Left ventricle myocardium inferior (tissue), 1 donor: ENCODE measurements at regions not wholly inside any gene's neighbourhood (a gene's known extent, or its start where the extent isn't known, plus 50 kb on each side); places are given as distances from the start of the nearest gene placed in this dataset.

Source experiments
- DNase-seq: peaks from one replicate; pipeline ENCODE4 v3.0.0-alpha.2; 2020
- H3K27ac ChIP-seq: fragments of 200-600 bp; replicated peaks from 2 replicates; pipeline ENCODE4 v1.8.0; 2021
- H3K27me3 ChIP-seq: fragments of 200-600 bp; 2 replicates; pipeline ENCODE4 v1.8.0; 2021; ENCODE audit warnings: low read depth
- H3K36me3 ChIP-seq: fragments of 200-600 bp; 2 replicates; pipeline ENCODE4 v1.8.0; 2021
- H3K4me1 ChIP-seq: fragments of 200-600 bp; 2 replicates; pipeline ENCODE4 v1.8.0; 2021
- H3K4me3 ChIP-seq: fragments of 200-600 bp; 2 replicates; pipeline ENCODE4 v1.8.0; 2021; ENCODE audit warnings: mild to moderate bottlenecking, moderate library complexity
- H3K9me3 ChIP-seq: fragments of 200-600 bp; replicated peaks from 2 replicates; pipeline ENCODE4 v1.8.0; 2021
- intact Hi-C: fragments of 100-400 bp; cut with micrococcal nuclease; formaldehyde crosslinking; loops from one replicate; pipeline ENCODE4 v1.11.0; 2022
- TF ChIP-seq, protein P1 (sequence below): fragments of 200-600 bp; IDR thresholded peaks from 2 replicates; pipeline ENCODE4 v1.8.0; 2021; ENCODE audit warnings: antibody characterized with exemption, mild to moderate bottlenecking, borderline replicate concordance
- donor health status: DM: no; HTN: yes; CAD: no; lungs with severe emphysema.

DNA sequence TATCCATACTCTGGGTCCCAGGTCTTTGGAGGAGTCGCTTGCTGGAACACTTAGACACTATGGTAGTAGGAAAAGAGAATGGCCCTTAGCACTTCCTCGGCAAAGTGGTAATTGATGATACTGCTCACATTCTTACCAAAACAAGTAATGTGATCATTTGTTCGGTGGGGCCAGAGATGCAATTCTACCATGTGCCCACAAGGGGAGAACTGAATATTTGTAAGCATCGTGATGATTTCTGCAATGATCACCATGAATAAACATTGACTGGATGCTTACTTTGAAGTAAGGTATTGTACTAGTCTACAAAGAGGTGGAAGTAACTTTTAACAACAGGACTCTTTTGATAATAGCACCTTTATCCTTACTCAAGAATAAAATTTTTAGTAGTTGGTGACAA lies 109.7 kb downstream of the CD8B2 start:
- Histone ChIP-seq H3K4me1 (no peaks in the 10 kb centered on the region), H3K36me3 (no peaks in the 10 kb centered on the region), H3K4me3 (no peak overlapping the region), H3K27me3 (peaks cover 23% of the 10 kb centered on the region), H3K9me3 (no peaks in the 10 kb centered on the region), H3K27ac (no peak overlapping the region)
- intact Hi-C loops, result no loop called here
- TF ChIP-seq, protein P1, sequence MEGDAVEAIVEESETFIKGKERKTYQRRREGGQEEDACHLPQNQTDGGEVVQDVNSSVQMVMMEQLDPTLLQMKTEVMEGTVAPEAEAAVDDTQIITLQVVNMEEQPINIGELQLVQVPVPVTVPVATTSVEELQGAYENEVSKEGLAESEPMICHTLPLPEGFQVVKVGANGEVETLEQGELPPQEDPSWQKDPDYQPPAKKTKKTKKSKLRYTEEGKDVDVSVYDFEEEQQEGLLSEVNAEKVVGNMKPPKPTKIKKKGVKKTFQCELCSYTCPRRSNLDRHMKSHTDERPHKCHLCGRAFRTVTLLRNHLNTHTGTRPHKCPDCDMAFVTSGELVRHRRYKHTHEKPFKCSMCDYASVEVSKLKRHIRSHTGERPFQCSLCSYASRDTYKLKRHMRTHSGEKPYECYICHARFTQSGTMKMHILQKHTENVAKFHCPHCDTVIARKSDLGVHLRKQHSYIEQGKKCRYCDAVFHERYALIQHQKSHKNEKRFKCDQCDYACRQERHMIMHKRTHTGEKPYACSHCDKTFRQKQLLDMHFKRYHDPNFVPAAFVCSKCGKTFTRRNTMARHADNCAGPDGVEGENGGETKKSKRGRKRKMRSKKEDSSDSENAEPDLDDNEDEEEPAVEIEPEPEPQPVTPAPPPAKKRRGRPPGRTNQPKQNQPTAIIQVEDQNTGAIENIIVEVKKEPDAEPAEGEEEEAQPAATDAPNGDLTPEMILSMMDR, result peak; percentile 47
- DNase-seq, result no peak

- Histone ChIP-seq H3K27ac (no peak overlapping the region), H3K9me3 (no peaks in the 10 kb centered on the region), H3K36me3 (no peaks in the 10 kb centered on the region), H3K4me1 (no peaks in the 10 kb centered on the region), H3K27me3 (peaks cover 10% of the 10 kb centered on the region), H3K4me3 (no peak overlapping the region)
- no peak for DNase-seq
- intact Hi-C loops, result no loop called here
- TF ChIP-seq, protein P1, result no peak
Observed at GRCh38 chr2:106599540-106599939, 112.4 kb downstream of the CD8B2 start.

DNA sequence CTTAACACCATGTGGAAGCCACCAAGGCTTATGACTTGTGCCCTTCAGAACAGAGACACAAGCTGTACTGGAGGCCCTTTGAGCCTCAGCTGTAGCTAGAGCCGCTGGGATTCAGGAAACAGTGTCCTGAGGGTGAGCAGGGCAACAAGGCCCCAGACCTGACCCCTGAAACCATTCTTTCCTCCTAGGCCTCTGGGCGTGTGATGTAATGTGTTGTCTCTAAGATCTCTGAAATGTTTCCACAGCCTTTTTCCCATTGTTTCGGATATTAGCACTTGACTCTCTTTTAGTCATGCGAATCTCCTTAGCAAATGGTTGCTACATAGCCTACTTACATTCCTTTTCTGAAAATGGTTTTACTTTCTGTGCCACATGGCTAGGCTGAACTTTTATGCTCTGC lies 114.9 kb downstream of the CD8B2 start:
- intact Hi-C loops, result no loop called here
- Histone ChIP-seq H3K27ac (no peak overlapping the region), H3K4me1 (no peaks in the 10 kb centered on the region), H3K9me3 (no peaks in the 10 kb centered on the region), H3K36me3 (no peaks in the 10 kb centered on the region), H3K27me3 (peaks cover 3% of the 10 kb centered on the region), H3K4me3 (no peak overlapping the region)
- DNase-seq, result no peak
- TF ChIP-seq, protein P1, result no peak

GRCh38 chr2:106606652-106607051 lies 119.5 kb downstream of the CD8B2 start:
- TF ChIP-seq, protein P1, result no peak
- no peaks in the 10 kb centered on the region for H3K4me1 ChIP-seq
- intact Hi-C loops, result no loop called here

GRCh38 chr2:106607371-106607770 lies 120.2 kb downstream of the CD8B2 start:
- H3K4me3 ChIP-seq, result no peak overlapping the region
- TF ChIP-seq, protein P1, result no peak
- intact Hi-C loops, result no loop called here
- H3K4me1 ChIP-seq, result no peaks in the 10 kb centered on the region
- peaks cover 3% of the 10 kb centered on the region for H3K27me3 ChIP-seq
- peaks cover under 1% of the 10 kb centered on the region for H3K9me3 ChIP-seq
- H3K36me3 ChIP-seq, result no peaks in the 10 kb centered on the region
- DNase-seq, result no peak
- no peak overlapping the region for H3K27ac ChIP-seq

More at GRCh38 chr2:106606652-106607051, 119.5 kb downstream of the CD8B2 start:
- no peaks in the 10 kb centered on the region for H3K36me3 ChIP-seq
- H3K4me3 ChIP-seq, result no peak overlapping the region
- H3K27ac ChIP-seq, result no peak overlapping the region
- no peaks in the 10 kb centered on the region for H3K9me3 ChIP-seq
- DNase-seq, result no peak
- peaks cover 3% of the 10 kb centered on the region for H3K27me3 ChIP-seq

DNA sequence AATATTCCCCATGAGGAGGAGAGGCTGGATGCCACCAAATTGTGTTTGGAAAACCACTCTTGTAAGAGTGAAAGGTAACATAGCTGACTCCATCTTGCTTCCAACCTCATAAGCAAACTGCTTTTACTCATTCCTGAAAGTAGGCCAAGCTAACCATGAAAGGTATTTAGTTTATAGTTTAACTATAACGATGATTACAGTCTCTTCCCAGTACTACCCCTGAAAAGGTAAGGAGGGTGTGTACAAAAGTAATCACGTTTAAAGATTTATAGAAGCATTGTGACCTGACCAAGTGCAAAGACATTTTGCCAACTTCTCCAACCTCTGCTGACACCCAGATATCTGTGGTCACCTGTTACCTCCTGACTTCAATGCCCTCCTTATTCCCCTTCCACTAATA lies 122.6 kb downstream of the CD8B2 start:
- H3K27me3 ChIP-seq, result peaks cover 3% of the 10 kb centered on the region
- no peak for DNase-seq
- peaks cover 4% of the 10 kb centered on the region for H3K4me1 ChIP-seq
- no peak overlapping the region for H3K4me3 ChIP-seq
- TF ChIP-seq, protein P1, result no peak
- H3K27ac ChIP-seq, result no peak overlapping the region
- intact Hi-C loops, result no loop called here
- no peaks in the 10 kb centered on the region for H3K36me3 ChIP-seq
- peaks cover 15% of the 10 kb centered on the region for H3K9me3 ChIP-seq
